ACHN (cell line): ENCODE measurements at regions not wholly inside any gene's neighbourhood (a gene's known extent, or its start where the extent isn't known, plus 50 kb on each side); places are given as distances from the start of the nearest gene placed in this dataset.

Experiments
- DNase-seq: peaks from one replicate; pipeline ENCODE4 v3.0.0-alpha.2; 2015
- in situ Hi-C: cut with HindIII; loops from 2 replicates; pipeline ENCODE4 v1.10.0; 2017; ENCODE audit warnings: low sequenced_read_pairs, low pct_ligation_motif_present, low pct_unique_long_range_greater_than_20kb

DNA sequence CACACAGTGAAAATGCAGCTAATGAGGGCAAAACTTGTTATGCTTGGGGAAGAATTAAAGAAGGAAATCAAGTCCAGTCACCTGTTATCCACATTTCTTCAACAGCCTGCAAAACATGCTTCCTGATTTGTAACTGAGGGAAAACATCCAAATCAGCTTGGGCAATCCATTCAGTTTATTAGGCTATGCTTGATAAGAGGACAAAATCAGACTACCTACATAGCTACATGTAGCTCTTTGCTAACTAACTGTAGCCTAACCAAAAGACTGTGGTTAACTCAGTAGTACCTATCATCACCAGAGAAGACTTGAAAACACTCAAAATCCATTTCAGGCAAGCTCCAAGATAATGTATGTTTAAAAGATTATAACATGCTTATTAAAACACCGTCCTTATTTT lies 436.4 kb downstream of the SHQ1 start:
- no peak for DNase-seq
- in situ Hi-C loops: no loop called here

GRCh38 chr3:72411126-72411525 lies 437.1 kb downstream of the SHQ1 start:
- in situ Hi-C loops: no loop called here
- DNase-seq: no peak

DNA sequence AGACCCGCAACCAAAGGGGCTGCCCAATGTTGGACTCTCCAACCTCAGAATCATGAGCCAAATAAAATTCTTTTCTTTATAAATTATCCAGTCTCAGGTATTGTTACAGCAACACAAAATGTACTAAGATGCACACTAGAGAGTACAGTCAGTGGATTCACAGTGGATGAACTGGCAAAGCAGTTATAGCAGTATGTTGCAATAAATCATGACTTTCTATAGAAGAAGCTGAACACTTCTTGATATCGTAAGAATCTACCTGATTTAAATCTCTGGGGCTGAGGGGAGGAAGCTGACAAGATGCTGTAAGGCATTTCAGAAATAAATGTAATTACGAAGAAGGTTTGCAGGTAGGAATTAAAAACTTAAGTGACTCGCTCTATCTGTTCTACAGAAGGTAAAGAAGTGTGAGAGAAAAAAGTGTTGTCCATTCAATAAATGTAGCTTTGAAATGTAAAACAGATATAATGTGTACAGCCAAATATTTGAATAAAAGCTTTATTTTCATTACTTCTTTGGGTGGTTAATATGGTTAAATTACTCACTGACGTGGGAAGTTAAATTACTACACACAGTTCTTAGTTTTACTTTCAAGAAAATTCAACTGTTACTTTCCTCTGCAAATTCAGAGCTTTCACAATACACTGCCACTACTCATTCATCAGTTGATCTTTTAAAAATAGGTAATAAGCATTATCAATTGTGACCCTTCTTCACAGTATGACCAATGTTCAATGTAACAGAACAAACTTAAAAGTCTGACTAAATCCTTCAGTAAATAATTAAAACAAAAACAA lies 439.1 kb downstream of the SHQ1 start:
- DNase-seq: no peak
- in situ Hi-C loops: no loop called here

DNA sequence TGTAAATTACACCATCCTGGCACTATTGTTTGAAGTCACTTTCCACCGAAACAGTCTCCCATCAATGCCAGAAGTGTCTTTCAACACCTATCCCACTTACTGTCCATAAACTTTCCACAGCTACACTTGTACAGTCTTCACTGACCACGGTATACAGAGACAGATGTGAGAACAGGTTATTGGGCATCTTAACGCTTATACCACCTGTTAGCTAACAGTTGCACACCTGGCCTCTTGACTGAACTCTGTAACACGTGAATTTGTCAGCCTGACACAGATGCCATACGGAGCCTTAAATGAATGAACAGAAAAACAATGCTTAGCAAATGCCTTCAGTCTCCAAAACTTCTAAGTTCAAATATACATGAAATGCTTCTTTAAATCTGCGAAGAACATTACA lies 440.5 kb downstream of the SHQ1 start:
- DNase-seq: no peak
- in situ Hi-C loops: no loop called here

GRCh38 chr3:72405943-72406566 lies 442.2 kb downstream of the SHQ1 start:
- no peak for DNase-seq
- in situ Hi-C loops: no loop called here

DNA sequence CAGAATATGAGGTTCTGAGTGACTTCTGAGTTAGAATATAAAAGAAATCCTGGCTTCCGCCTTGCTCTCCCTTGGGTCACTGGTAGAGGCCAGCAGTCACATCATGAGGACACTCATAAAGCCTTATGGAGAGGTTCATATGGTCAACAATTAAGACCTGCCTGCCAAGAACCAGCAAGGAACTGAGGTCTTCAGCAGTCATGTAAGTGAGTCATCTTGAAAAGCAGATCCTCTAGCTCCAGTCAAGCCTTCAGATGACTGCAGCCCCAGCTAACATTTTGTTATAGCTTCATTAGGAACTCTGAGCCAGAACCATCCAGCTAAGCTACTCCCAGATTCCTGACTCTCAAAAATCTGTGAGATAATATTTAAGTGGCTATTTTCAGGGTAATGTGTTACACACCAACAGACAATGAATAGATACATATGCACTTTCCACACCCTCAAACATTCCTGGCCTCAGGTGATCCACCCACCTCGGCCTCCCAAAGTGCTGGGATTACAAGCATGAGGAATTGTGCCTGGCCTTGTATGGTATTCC lies 447.2 kb downstream of the SHQ1 start:
- in situ Hi-C loops: no loop called here
- no peak for DNase-seq

- DNase-seq: no peak
- in situ Hi-C loops: no loop called here
These were observed 449.5 kb downstream of the SHQ1 start for GRCh38 chr3:72398781-72399180.

- DNase-seq: no peak
- in situ Hi-C loops: no loop called here
These were observed 450.7 kb downstream of the SHQ1 start for GRCh38 chr3:72397586-72397985.

DNA sequence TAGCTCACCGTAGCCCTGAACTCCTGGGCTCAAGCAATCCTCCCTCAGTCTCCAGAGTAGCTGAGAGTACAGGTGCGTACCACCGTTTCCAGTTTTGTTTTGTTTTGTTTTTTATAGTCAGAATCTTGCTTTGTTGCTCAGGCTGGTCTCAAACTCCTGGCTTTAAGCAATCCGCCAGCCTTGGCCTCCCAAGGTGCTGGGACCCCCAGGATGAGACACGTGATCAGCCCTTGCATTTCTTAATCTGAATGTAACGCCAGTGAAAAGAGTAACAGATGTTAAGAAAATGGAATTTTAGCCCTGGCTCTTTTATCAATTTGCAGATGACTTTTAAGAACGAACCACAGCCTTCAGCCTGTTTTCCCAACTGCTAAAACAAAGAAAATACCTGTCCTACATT lies 451.3 kb downstream of the SHQ1 start:
- no peak for DNase-seq
- in situ Hi-C loops: no loop called here

DNA sequence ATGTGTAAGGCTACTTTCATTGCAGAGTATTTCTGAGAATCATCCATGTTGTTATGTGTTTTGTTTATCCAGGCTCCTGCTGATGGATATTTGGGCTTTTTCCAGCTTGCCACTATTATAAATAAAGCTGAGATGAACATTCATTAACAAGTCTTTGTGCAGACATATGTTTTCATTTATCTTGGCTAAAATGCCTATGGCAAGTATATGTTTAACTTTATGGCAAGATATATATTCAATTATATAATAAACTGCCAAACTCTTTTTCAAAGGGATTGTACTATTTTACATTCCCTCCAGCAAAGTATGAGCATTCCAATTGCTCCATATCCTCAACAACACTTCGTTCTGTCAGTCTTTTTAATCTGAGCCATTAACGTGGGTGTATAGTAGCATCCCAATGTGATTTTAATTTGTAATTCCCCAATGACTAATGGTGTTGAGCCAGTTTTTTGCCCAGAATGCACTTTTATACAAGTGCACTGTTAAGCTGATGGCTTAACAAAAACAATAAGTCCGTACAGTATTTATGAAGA lies 452.4 kb downstream of the SHQ1 start:
- no peak for DNase-seq
- in situ Hi-C loops: no loop called here

DNA sequence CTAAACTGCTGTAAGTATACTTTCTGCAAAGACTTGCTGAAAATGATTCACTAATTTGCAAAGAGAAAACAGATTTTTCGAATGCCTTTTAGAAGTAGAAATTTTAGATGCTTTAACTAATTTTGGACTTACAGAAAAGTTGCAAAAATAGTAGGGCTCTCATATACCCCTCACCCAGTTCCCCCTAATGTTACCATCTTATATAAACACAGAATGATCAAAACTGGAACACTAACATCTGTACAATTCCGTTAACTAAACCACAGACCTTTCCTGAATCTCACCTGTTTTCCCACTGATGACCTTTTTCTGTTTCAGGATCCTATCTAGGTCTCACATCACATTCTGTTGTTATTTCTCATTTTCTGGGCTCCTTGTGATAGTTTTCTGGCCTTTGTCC lies 454.8 kb downstream of the SHQ1 start:
- no peak for DNase-seq
- in situ Hi-C loops: no loop called here

GRCh38 chr3:72391659-72392058 lies 456.6 kb downstream of the SHQ1 start:
- in situ Hi-C loops: no loop called here
- no peak for DNase-seq

DNA sequence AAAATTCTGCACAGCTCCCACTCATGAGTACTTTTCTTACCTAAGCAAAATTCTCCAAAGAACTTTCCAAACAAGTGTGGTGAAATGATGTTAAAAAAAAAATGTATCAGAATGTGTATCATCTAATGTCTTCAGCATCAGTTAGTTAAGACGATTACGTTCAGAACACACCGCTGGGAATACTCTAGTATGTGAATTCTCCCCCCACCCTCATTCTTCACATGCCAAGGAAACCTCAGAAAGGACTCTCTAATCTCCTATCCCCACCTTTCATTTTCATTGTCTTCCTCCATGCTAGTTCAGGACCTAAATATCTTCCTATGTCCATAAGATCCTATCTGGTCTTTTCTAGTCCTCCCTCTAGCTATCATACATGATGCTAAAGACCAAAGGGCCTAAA lies 457.4 kb downstream of the SHQ1 start:
- peak; percentile 13 for DNase-seq
- in situ Hi-C loops: no loop called here

DNA sequence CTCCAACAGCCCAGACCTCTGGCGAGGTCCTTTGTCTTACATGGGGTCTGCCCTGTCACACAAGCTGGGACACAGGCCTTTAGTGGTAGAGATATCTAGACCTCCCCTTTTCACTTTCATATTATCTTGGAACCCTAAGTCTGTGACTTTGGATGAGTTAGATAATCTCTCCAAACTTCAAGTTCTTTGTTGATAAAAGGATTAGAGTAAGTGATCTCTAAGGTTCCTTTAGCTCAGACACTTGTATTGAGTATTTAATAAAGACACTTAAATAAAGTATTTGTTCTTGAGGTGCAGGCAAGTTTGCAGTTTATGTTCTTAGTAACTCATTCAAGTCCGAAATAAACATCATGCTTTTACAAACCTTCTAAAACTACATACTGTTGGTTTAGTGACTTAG lies 459.6 kb downstream of the SHQ1 start:
- in situ Hi-C loops: no loop called here

DNA sequence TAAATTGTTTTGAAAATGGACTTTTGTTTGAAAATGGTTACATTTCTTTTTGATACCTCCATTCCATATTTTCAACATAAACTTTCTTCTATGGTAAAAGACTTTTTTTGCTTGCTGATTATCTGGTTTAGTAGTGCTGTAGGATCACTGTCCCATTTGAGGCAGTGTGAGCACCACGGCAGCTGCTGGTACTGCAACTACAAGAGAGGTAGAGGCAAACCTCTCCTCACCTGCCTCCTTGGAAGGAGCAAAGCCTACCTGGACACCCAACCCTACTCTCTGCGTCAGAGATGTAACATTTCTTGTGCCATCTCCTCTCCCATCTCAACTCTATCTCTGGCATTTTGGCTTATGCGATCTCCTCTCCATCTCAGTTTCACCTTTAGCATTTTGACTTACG lies 460.1 kb downstream of the SHQ1 start:
- in situ Hi-C loops: no loop called here
- DNase-seq: no peak

More for the DNA sequence above, 459.6 kb downstream of the SHQ1 start:
- DNase-seq: no peak

DNA sequence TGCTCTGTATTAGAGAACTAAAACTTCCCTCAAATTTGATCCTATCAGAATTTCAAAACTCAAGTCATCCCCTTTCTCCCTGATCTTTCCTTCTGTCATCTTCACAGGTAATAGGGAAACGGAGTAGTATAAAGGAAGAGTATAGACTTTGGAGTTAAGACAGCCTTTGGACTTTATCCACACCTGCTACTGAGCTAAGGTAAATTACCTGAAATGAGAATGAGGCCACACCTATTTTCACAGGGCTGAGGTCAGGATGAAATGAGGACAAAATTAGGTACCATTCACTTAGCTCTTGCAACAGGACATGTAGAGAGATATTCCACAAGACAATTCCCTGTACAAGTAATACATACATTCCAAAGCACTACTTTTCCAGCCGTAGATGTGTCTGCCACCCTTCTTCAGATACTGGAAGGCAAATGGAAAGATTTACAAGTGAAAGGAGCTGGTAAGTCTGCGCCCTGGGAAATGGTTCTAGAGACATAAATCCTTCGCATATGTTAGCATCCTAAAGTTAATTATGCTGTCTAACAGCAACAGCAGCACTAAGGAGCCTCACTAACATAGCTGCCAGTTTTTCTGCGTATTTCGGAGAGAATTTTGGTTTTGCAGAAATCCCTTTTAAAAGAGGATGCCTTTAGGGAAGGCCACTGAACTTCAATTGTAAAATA lies 461.8 kb downstream of the SHQ1 start:
- no peak for DNase-seq
- in situ Hi-C loops: no loop called here

GRCh38 chr3:72385167-72385566 lies 463.1 kb downstream of the SHQ1 start:
- in situ Hi-C loops: no loop called here
- DNase-seq: no peak

DNA sequence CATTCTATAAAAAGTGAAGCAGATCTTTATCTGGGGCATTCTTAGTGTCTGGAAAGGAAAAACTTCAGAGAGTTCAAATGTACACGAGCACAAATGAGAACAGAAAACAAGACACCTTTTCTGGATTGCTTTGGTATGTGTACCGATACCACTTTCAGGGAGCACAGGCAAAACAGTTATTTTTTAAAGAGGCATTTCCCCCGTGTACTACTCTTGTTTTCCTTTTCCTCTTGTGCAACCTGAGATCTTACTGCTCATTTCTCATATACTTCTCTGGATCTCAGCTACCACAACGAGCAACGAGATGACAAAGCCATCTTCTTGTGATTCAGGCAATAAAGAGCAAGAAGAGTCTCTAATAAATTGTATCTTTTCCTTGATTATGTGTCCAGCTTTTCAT lies 463.6 kb downstream of the SHQ1 start:
- no peak for DNase-seq
- in situ Hi-C loops: no loop called here

DNA sequence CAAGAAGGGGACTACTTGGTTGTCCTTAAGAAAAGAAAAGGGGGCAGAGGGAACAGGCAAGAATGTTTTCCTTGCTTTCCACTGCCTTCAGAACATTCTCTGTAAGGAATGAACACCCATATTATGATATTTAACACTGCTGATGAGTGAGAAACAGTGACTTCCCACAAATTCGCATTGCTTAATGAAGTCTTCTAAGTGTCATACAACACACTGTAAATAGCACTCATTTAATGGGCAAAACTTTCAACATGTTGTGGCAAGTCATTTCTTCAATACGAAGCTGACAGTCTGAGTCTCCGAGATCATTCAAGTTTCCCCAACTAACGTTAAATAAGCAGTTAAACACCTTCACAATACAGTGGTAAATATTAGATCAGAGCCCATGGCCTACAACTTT lies 464.4 kb downstream of the SHQ1 start:
- in situ Hi-C loops: no loop called here
- DNase-seq: no peak
